ENCODE measurements at regions not wholly inside any gene's neighbourhood (a gene's known extent, or its start where the extent isn't known, plus 50 kb on each side); places are given as distances from the start of the nearest gene placed in this dataset.
"Not testable (repeated sequence)": the region's sequence is repeated elsewhere in the genome, so short reads cannot be mapped to it uniquely, and the experiment has no call there.

DNA sequence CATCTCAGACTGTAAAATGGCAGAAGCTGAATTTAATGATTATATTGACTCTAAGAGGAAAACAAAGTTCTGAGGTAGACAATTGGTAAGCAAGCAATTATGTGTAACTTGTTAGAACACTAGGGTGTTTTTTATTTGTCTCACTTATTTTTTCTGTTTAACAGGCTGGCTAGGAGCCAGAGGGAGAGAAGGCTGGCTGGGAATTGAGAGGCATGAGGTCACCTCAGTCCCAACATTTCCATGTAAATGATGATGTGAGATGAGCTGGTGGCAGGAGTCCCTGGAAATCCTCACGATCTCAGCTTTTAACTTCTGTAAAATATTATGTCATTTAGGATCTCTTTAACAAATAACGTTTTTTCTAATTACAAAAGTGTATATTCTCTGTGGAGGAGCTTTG, 66.9 kb upstream of the PLEKHG4B start:
- TF ChIP-seq, protein P1, sequence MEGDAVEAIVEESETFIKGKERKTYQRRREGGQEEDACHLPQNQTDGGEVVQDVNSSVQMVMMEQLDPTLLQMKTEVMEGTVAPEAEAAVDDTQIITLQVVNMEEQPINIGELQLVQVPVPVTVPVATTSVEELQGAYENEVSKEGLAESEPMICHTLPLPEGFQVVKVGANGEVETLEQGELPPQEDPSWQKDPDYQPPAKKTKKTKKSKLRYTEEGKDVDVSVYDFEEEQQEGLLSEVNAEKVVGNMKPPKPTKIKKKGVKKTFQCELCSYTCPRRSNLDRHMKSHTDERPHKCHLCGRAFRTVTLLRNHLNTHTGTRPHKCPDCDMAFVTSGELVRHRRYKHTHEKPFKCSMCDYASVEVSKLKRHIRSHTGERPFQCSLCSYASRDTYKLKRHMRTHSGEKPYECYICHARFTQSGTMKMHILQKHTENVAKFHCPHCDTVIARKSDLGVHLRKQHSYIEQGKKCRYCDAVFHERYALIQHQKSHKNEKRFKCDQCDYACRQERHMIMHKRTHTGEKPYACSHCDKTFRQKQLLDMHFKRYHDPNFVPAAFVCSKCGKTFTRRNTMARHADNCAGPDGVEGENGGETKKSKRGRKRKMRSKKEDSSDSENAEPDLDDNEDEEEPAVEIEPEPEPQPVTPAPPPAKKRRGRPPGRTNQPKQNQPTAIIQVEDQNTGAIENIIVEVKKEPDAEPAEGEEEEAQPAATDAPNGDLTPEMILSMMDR (IDR thresholded peaks at IDR 0.05): not testable (repeated sequence)
- not testable (repeated sequence) for TF ChIP-seq POLR2A, EP300, POLR2AphosphoS5 (IDR thresholded peaks at IDR 0.05)
